Vagina (tissue), 2 donors: ENCODE measurements at regions not wholly inside any gene's neighbourhood (a gene's known extent, or its start where the extent isn't known, plus 50 kb on each side); places are given as distances from the start of the nearest gene placed in this dataset.

ENCODE experiments used
- POLR2A ChIP-seq, 2 donors: fragments of 450-650 bp; IDR thresholded peaks; one replicate each; pipeline ENCODE4 v1.6.1; 2017; ENCODE audit warnings: antibody characterized with exemption in 2 of 2, mild to moderate bottlenecking in 2 of 2, moderate library complexity in 2 of 2
- POLR2AphosphoS5 ChIP-seq, 2 donors: sonication (generic); formaldehyde crosslinking; IDR thresholded peaks; one replicate each; pipeline ENCODE4 v1.9.0; 2017; ENCODE audit warnings: antibody characterized with exemption in 2 of 2, mild to moderate bottlenecking in 2 of 2, low read depth in 1 of 2; ENCODE audit not compliant: insufficient read depth in 1 of 2
- TF ChIP-seq, protein P1 (sequence below), 3 experiments: fragments of 450-650 bp in 2 of 3; fragments of 200-600 bp in 1 of 3; sonication (generic) in 1 of 3; IDR thresholded peaks; one replicate each; pipeline ENCODE4 v1.5.1; 2017 to 2019; ENCODE audit warnings: antibody characterized with exemption in 3 of 3, mild to moderate bottlenecking in 2 of 3, moderate library complexity in 2 of 3

DNA sequence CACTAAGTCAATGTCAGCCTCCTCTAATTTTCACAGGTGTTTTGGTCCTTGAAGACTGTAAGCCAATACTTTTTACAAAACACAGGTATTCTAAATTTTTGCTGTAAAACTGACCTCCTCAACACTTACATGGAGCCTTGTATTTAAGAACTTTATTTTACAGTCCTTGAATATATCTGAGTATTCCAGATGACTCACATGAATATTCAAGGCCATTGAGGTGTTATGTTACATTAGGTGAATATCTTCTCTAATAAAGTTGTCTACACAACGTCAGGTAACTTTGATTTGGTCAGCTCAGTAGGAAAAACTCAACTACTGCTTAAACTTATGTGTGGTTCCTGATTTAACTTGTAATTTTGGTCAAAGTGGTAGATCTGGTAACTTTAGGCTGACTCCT is 254.2 kb downstream of the OLFM3 start:
- TF ChIP-seq, protein P1, sequence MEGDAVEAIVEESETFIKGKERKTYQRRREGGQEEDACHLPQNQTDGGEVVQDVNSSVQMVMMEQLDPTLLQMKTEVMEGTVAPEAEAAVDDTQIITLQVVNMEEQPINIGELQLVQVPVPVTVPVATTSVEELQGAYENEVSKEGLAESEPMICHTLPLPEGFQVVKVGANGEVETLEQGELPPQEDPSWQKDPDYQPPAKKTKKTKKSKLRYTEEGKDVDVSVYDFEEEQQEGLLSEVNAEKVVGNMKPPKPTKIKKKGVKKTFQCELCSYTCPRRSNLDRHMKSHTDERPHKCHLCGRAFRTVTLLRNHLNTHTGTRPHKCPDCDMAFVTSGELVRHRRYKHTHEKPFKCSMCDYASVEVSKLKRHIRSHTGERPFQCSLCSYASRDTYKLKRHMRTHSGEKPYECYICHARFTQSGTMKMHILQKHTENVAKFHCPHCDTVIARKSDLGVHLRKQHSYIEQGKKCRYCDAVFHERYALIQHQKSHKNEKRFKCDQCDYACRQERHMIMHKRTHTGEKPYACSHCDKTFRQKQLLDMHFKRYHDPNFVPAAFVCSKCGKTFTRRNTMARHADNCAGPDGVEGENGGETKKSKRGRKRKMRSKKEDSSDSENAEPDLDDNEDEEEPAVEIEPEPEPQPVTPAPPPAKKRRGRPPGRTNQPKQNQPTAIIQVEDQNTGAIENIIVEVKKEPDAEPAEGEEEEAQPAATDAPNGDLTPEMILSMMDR (IDR thresholded peaks at IDR 0.05): no peak
- TF ChIP-seq POLR2A (IDR thresholded peaks at IDR 0.05) (no peak), POLR2AphosphoS5 (IDR thresholded peaks at IDR 0.05; ENCODE audit: insufficient read depth in 1 of 2, low read depth in 1 of 2) (no peak)
